ENCODE measurements at regions not wholly inside any gene's neighbourhood (a gene's known extent, or its start where the extent isn't known, plus 50 kb on each side); places are given as distances from the start of the nearest gene placed in this dataset.
"Not testable (repeated sequence)": the region's sequence is repeated elsewhere in the genome, so short reads cannot be mapped to it uniquely, and the experiment has no call there.

- DNase-seq (ENCODE audit: low spot score): no peak
Measured at GRCh38 chr10:64738462-64738861, 1217.3 kb downstream of the REEP3 start.

DNA sequence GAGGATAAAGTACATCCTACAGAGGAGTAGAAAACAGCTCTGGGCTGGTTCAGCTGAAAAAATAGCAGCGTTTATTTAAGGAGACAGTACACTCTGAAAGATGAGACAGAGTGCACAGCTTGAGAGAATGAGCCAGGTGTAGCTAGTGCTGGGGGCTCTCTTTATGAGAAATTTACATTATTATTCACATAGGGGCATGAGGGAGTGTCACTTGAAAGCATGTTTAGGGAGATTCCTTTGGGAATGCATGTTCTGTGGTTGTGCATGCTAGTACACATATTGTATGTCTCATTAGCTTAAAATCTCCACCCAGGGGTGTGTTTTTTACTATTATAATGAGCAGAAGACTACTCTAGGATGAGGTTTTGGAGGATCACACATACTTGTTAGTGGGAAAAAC lies 1224.4 kb downstream of the REEP3 start:
- no peak for DNase-seq (ENCODE audit: low spot score)

- no peak for DNase-seq (ENCODE audit: low spot score)
Measured at GRCh38 chr10:64750672-64751071, 1229.5 kb downstream of the REEP3 start.

- no peak for DNase-seq (ENCODE audit: low spot score)
Measured at GRCh38 chr10:64753516-64753915, 1232.3 kb downstream of the REEP3 start.

- no peak for DNase-seq (ENCODE audit: low spot score)
Measured at GRCh38 chr10:64760371-64760770, 1239.2 kb downstream of the REEP3 start.

- DNase-seq (ENCODE audit: low spot score): no peak
Measured at GRCh38 chr10:64762861-64763260, 1241.7 kb downstream of the REEP3 start.

DNA sequence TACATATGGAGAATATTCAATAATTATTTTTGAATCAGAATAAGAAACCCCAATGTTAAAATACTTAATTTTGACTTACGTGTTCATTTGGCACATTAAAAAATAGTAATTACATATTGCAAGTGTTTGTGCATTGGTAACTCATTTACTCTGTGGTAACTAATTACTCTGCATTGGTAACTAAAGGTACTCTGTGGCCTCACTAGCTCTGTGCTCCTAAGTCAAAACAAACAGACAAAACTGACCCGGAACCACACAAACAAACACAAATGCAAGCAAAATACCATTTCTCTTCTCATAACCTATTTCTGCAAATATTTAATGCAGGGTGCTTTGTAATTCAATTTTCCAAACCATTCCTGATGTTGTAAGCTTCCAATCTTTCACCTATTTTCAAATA lies 1244.3 kb downstream of the REEP3 start:
- no peak for DNase-seq (ENCODE audit: low spot score)

DNA sequence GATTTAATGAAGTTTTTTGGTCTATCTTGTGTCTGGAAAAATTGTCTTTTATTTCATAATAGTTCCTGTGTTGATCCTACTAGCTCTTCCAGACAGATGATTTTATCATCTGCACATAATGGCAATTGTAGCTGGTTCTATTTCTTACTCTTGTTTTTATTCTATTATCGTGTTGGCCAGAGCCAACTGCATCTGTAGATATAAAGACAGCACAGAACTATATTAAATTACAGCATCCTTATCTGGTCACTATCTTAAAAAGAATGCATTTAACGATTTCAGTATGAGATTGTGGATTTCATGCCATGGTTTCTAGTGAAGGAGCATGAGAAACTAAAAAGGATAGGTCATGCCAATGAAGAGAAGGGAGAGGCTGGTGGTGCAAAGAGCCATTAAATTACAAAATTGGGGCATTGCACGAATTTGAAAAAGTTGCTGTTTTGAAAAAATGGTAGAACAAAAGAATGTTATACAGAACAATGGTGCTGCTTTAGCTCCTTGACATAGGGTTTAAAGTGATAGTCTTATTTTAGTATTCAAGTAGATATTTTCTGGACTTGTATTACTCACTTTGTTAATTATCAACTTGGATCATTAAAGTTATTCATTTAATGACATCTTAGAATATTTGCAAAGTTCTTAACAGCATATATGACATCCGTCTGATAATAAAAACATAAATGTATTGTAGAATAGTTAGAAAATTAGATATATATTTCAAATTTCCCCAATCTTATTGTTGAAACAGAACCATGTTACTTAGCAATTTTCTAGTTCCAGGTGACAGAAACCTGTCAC lies 1250.3 kb downstream of the REEP3 start:
- DNase-seq (ENCODE audit: low spot score): no peak

DNA sequence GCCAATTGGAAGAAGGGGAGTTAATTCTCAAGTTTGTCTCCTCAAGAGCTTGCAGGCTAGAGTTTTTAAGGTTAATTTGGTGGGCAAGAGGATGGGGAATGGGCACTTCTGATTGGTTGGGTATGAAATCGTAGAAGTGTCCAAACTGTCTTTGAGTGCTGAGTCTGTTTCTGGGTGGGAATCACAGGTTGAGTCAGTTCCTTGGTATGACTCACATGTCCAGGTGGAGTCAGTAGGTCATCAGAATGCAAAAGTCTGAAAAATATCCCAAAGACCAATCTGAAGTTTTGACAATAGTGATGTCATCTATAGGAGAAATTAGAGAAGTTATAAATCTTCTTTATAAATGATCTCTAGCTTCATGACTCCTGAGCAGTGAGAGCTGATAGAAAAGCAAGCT lies 1252.2 kb downstream of the REEP3 start:
- no peak for DNase-seq (ENCODE audit: low spot score)

DNA sequence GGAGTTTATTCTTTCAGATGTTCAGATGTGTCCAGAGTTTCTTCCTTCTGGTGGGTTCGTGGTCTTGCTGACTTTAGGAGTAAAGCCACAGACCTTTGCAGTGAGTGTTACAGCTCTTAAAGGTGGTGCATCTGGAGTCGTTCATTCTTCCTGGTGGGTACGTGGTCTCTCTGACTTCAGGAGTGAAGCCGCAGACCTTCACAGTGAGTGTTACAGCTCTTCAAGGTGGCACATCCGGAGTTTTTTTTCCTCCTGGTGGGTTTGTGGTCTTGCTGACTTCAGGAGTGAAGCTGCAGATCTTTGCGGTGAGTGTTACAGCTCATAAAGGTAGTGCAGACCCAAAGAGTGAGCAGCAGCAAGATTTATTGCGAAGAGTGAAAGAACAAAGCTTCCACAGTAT lies 1263.2 kb downstream of the REEP3 start:
- DNase-seq (ENCODE audit: low spot score): not testable (repeated sequence)

GRCh38 chr10:64785816-64786215 lies 1264.6 kb downstream of the REEP3 start:
- DNase-seq (ENCODE audit: low spot score): no peak

- no peak for DNase-seq (ENCODE audit: low spot score)
Measured at GRCh38 chr10:64786989-64787388, 1265.8 kb downstream of the REEP3 start.

- DNase-seq (ENCODE audit: low spot score): no peak
Measured at GRCh38 chr10:64795847-64796246, 1274.6 kb downstream of the REEP3 start.

GRCh38 chr10:64798297-64798696 lies 1277.1 kb downstream of the REEP3 start:
- no peak for DNase-seq (ENCODE audit: low spot score)

DNA sequence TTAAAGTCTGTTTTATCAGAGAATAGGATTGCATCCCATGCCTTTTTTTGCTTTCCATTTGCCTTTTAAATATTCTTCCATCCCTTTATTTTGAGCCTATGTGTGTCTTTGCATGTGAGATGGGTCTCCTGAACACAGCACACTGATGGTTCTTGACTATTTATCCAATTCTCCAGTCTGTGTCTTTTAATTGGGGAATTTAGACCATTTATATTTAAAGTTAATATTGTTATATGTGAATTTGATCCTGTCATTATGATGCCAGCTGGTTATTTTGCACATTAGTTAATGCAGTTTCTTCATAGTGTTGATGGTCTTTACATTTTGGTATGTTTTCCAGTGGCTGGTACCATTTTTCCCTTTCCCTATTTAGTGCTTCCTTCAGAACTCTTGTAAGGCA lies 1287.0 kb downstream of the REEP3 start:
- not testable (repeated sequence) for DNase-seq (ENCODE audit: low spot score)

GRCh38 chr10:64810046-64810445 lies 1288.8 kb downstream of the REEP3 start:
- not testable (repeated sequence) for DNase-seq (ENCODE audit: low spot score)

- DNase-seq (ENCODE audit: low spot score): no peak
Measured at GRCh38 chr10:64813391-64813790, 1292.2 kb downstream of the REEP3 start.

- no peak for DNase-seq (ENCODE audit: low spot score)
Measured at GRCh38 chr10:64814201-64814600, 1293.0 kb downstream of the REEP3 start.

DNA sequence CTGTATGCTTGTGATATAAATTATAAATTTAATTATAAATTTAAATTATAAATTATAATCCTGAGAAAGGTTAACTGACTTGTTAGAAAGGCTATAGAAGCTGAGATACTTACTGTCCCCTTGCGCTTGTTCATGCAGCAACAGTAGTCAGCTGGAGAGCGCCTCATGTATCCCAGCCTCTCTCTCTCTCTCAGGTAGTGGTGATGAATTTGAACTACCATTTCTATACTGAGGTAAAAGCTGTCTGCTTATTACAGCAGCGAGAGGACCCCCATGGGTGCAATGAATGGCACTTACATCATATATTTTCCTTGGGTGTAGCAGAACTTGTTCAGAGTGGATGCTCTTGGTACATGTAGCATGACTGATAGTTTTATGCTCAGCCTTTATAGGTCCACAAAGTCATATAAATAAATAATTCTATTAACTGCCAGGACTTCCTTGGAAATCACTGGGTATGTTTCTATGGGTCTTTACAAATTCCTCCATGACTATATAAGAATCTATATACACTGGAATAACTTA lies 1308.7 kb downstream of the REEP3 start:
- no peak for DNase-seq (ENCODE audit: low spot score)

DNA sequence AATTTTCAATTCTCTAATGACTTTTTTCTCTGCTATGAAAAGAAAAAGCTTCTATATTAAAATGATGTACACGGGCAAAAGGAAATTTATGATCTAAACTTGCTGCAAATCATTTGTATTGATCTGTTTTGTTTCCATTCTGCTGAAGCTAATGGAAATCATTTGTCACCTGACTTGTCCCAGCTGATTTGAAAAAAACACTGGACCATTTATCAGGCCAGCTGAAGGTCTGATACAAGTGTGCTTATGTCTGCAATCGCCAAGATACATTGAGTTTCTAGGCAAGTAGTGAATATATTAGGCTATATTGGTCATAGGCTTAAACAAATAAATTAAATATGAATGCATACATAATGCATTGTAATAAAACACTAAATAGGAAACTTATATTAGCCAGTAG lies 1309.7 kb downstream of the REEP3 start:
- DNase-seq (ENCODE audit: low spot score): no peak

GRCh38 chr10:64840341-64840740 lies 1319.1 kb downstream of the REEP3 start:
- no peak for DNase-seq (ENCODE audit: low spot score)

- DNase-seq (ENCODE audit: low spot score): no peak
Measured at GRCh38 chr10:64846700-64847099, 1325.5 kb downstream of the REEP3 start.

DNA sequence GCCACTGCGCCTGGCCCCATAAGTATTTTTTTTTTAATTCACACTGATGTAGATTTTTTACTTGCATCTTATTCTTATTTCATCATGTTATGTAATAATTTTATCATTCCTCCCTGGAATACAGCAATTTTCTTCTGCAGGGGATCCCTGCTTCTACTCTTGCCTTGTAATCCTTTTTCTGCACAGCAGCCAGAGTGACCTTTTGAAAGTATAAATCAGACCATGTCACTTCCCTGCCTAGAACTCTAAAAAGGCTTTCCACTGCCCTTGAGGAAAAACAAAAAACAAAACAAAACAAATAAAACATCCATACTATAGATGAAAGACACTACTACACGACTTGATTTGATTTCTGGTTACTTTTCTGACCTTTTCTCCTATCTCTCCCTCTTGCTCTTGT lies 1334.7 kb downstream of the REEP3 start:
- no peak for DNase-seq (ENCODE audit: low spot score)

- DNase-seq (ENCODE audit: low spot score): no peak
Measured at GRCh38 chr10:64859911-64860310, 1338.7 kb downstream of the REEP3 start.

All from CD4-positive, alpha-beta T cell treated with Interleukin-2 at 100 ng/mL for 4 hours (primary cell).